AG04450 (cell line): ENCODE measurements at regions not wholly inside any gene's neighbourhood (a gene's known extent, or its start where the extent isn't known, plus 50 kb on each side); places are given as distances from the start of the nearest gene placed in this dataset.
"Not testable (repeated sequence)": the region's sequence is repeated elsewhere in the genome, so short reads cannot be mapped to it uniquely, and the experiment has no call there.

Experiments
- CTCF ChIA-PET: fragments of 300-600, 350-600 bp; formaldehyde crosslinking; extraction: SDS; loops from one replicate; lab custom pipeline; 2022; ENCODE audit warnings: antibody characterized with exemption, inconsistent platforms; lab: Charles Lee
- POLR2A ChIA-PET: fragments of 350-600 bp; formaldehyde crosslinking; extraction: SDS; loops from one replicate; lab custom pipeline; 2021; ENCODE audit warnings: antibody characterized with exemption, inconsistent platforms; lab: Yijun Ruan, JAX
- DNase-seq: peaks from one replicate; pipeline ENCODE4 v3.0.0-alpha.2; 2011; ENCODE audit warnings: low read depth, low spot score
- H3K27ac ChIP-seq: one replicate; pipeline ENCODE4 v1.5.1; 2012; ENCODE audit warnings: low read depth, low read length, control low read depth
- H3K27me3 ChIP-seq: one replicate; pipeline ENCODE4 v1.6.0; 2012; ENCODE audit warnings: low read length; ENCODE audit not compliant: control insufficient read depth, insufficient read depth
- H3K4me3 ChIP-seq: 2 replicates; pipeline ENCODE4 v1.5.1; 2011; ENCODE audit warnings: mild to moderate bottlenecking, low read depth, low read length, control low read depth
- H3K9me3 ChIP-seq: 2 replicates; pipeline ENCODE4 v1.5.1; 2012; ENCODE audit warnings: low read length; ENCODE audit not compliant: control insufficient read depth, insufficient read depth
- TF ChIP-seq, protein P1 (sequence below): IDR thresholded peaks from 2 replicates; pipeline ENCODE4 v1.5.1; 2011; ENCODE audit warnings: low read depth, low read length, control low read depth, inconsistent platforms

DNA sequence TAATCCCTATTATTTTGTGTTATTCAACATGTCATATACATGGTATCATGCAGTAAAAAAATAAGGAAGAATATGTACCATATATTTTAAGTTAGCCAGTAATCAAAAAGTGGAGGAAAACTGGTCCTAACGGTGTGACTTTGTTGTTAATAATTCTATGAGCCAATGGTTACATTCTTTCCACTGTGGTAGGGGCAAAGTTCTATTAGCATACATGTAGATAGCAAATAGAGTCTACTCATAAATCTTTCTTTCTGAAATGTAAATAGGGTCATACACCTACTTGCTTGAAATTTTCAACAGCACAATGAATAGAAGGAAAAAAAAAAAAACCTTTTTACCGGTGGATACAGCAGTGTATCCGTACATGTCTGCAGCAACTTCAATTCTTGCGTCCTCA, 364.8 kb downstream of the RAB38 start:
- no peak overlapping the region for H3K4me3 ChIP-seq
- H3K27ac ChIP-seq = no peak overlapping the region
- CTCF ChIA-PET = no interaction called here
- H3K9me3 ChIP-seq = no peaks in the 10 kb centered on the region
- POLR2A ChIA-PET = no interaction called here
- TF ChIP-seq, protein P1, sequence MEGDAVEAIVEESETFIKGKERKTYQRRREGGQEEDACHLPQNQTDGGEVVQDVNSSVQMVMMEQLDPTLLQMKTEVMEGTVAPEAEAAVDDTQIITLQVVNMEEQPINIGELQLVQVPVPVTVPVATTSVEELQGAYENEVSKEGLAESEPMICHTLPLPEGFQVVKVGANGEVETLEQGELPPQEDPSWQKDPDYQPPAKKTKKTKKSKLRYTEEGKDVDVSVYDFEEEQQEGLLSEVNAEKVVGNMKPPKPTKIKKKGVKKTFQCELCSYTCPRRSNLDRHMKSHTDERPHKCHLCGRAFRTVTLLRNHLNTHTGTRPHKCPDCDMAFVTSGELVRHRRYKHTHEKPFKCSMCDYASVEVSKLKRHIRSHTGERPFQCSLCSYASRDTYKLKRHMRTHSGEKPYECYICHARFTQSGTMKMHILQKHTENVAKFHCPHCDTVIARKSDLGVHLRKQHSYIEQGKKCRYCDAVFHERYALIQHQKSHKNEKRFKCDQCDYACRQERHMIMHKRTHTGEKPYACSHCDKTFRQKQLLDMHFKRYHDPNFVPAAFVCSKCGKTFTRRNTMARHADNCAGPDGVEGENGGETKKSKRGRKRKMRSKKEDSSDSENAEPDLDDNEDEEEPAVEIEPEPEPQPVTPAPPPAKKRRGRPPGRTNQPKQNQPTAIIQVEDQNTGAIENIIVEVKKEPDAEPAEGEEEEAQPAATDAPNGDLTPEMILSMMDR = no peak
- H3K27me3 ChIP-seq = no peaks in the 10 kb centered on the region
- DNase-seq = no peak

DNA sequence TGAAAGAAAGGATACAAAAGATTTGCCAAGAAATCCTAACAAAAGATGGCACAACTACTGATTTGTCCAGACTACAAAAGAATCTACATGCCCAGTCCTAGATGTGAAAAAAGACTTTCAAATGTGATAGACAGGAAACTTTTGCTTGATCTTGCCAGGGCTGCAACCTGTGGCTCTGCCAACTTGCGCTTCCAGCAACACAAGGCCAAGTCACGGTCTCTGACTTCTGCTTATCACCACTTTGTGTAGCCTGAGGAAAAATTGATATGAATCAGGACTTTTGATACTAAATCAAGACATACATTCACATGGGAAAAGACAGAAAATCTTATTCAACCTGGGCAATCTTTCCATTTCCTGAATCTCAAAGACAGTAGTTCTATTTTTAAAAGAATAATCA, 366.0 kb downstream of the RAB38 start:
- no peak for DNase-seq
- H3K9me3 ChIP-seq = no peaks in the 10 kb centered on the region
- TF ChIP-seq, protein P1 = no peak
- ChIA-PET CTCF (no interaction called here), POLR2A (no interaction called here)
- no peak overlapping the region for H3K4me3 ChIP-seq
- no peaks in the 10 kb centered on the region for H3K27me3 ChIP-seq
- no peak overlapping the region for H3K27ac ChIP-seq

DNA sequence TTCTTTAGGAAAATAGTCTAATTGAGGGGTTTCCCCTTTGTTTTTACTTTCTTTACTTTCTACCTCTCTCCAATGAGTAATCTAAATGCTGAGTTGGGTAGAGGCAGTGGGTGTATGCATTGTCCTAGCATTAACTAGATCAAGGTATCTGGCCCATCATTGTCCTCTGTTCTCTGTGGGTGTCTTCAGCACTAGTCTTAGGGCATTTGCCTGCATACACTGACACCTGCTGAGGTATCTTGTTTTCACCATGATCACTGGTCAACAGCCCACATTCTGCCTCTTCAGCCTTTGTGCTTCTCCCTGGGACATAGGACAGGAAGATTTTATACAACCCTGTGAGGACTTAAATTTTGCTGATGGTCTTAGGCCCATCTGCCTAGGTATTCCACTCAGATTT, 371.1 kb downstream of the RAB38 start:
- H3K4me3 ChIP-seq = no peak overlapping the region
- no peaks in the 10 kb centered on the region for H3K9me3 ChIP-seq
- H3K27ac ChIP-seq = no peak overlapping the region
- no peak for DNase-seq
- ChIA-PET CTCF (no interaction called here), POLR2A (no interaction called here)
- TF ChIP-seq, protein P1 = no peak
- H3K27me3 ChIP-seq = no peaks in the 10 kb centered on the region

DNA sequence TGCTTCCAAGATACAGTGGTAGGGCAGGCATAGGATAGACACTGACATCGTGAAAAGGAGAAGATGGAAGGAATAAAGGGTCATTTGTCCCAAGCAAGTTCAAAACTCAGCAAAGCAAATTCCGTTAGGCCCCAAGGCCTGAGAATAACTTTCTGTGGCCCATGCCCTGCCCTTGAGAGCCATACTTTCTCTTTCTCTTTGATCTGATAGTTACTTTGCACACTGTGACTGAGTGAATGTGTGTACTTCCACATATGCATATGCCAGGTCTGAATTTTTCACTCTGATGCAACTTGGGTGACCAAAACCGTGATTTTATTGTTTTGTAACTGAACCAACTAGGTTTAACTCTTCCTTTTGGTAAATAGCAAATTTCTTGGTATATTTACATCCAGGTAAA, 371.5 kb downstream of the RAB38 start:
- POLR2A ChIA-PET = no interaction called here
- CTCF ChIA-PET = no interaction called here

DNA sequence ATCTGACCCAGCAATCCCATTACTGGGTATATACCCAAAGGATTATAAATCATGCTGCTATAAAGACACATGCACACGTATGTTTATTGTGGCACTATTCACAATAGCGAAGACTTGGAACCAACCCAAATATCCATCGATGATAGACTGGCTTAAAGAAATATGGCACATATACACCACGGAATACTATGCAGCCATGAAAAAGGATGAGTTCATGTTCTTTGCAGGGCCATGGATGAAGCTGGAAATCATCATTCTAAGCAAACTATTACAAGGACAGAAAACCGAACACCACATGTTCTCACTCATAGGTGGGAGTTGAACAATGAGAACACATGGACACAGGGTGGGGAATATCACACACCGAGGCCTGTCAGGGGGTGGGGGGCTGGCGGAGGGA, 390.4 kb downstream of the RAB38 start:
- H3K27me3 ChIP-seq, POLR2A ChIA-PET, CTCF ChIA-PET: not testable (repeated sequence)

More for the DNA sequence above, 371.5 kb downstream of the RAB38 start:
- no peak for DNase-seq
- H3K27ac ChIP-seq = no peak overlapping the region
- TF ChIP-seq, protein P1 = no peak
- H3K9me3 ChIP-seq = no peaks in the 10 kb centered on the region
- H3K4me3 ChIP-seq = no peak overlapping the region
- no peaks in the 10 kb centered on the region for H3K27me3 ChIP-seq

GRCh38 chr11:87780068-87780413, 395.2 kb downstream of the RAB38 start:
- CTCF ChIA-PET = no interaction called here
- POLR2A ChIA-PET = no interaction called here
- no peaks in the 10 kb centered on the region for H3K27me3 ChIP-seq
- H3K9me3 ChIP-seq = no peaks in the 10 kb centered on the region
- H3K4me3 ChIP-seq = no peak overlapping the region
- no peak overlapping the region for H3K27ac ChIP-seq
- DNase-seq = no peak
- TF ChIP-seq, protein P1 = no peak

More for the DNA sequence above, 390.4 kb downstream of the RAB38 start:
- not testable (repeated sequence) for DNase-seq, H3K27ac ChIP-seq, H3K9me3 ChIP-seq, H3K4me3 ChIP-seq
